GM11168 (cell line): ENCODE measurements at regions not wholly inside any gene's neighbourhood (a gene's known extent, or its start where the extent isn't known, plus 50 kb on each side); places are given as distances from the start of the nearest gene placed in this dataset.

Experiments used
- in situ Hi-C: fragments of 300-500 bp; cut with MboI; formaldehyde crosslinking; loops from one replicate; pipeline ENCODE4 v1.12.0; 2022; ENCODE audit warnings: low sequenced_read_pairs; ENCODE audit not compliant: unreplicated experiment

- in situ Hi-C loops = no loop called here
These were observed 202.5 kb upstream of the RAB4A start for GRCh38 chr1:229068270-229068987.

GRCh38 chr1:229069176-229069575, 201.7 kb upstream of the RAB4A start:
- in situ Hi-C loops = no loop called here

- in situ Hi-C loops = no loop called here
These were observed 200.7 kb upstream of the RAB4A start for GRCh38 chr1:229070168-229070567.

GRCh38 chr1:229073251-229073650, 197.7 kb upstream of the RAB4A start:
- in situ Hi-C loops = no loop called here

GRCh38 chr1:229075217-229075616, 195.7 kb upstream of the RAB4A start:
- in situ Hi-C loops = no loop called here

- in situ Hi-C loops = no loop called here
These were observed 195.2 kb upstream of the RAB4A start for GRCh38 chr1:229075716-229076115.

- in situ Hi-C loops = no loop called here
These were observed 194.7 kb upstream of the RAB4A start for GRCh38 chr1:229076195-229076594.

GRCh38 chr1:229079016-229079595, 191.8 kb upstream of the RAB4A start:
- in situ Hi-C loops = no loop called here

GRCh38 chr1:229080361-229080760, 190.6 kb upstream of the RAB4A start:
- in situ Hi-C loops = no loop called here

GRCh38 chr1:229085291-229085690, 185.6 kb upstream of the RAB4A start:
- in situ Hi-C loops = no loop called here

- in situ Hi-C loops = no loop called here
These were observed 184.8 kb upstream of the RAB4A start for GRCh38 chr1:229086091-229086490.

- in situ Hi-C loops = no loop called here
These were observed 184.2 kb upstream of the RAB4A start for GRCh38 chr1:229086686-229087085.

GRCh38 chr1:229087339-229087738, 183.6 kb upstream of the RAB4A start:
- in situ Hi-C loops = no loop called here

GRCh38 chr1:229087906-229088305, 183.0 kb upstream of the RAB4A start:
- in situ Hi-C loops = no loop called here

GRCh38 chr1:229088711-229089110, 182.2 kb upstream of the RAB4A start:
- in situ Hi-C loops = no loop called here

- in situ Hi-C loops = no loop called here
These were observed 181.2 kb upstream of the RAB4A start for GRCh38 chr1:229089586-229090208.

- in situ Hi-C loops = no loop called here
These were observed 179.2 kb upstream of the RAB4A start for GRCh38 chr1:229091721-229092136.

GRCh38 chr1:229092377-229093237, 178.3 kb upstream of the RAB4A start:
- in situ Hi-C loops = no loop called here

- in situ Hi-C loops = no loop called here
These were observed 177.7 kb upstream of the RAB4A start for GRCh38 chr1:229093238-229093540.

GRCh38 chr1:229093609-229094336, 177.1 kb upstream of the RAB4A start:
- in situ Hi-C loops = no loop called here
